Loucy (cell line): ENCODE measurements at regions not wholly inside any gene's neighbourhood (a gene's known extent, or its start where the extent isn't known, plus 50 kb on each side); places are given as distances from the start of the nearest gene placed in this dataset.

Experiments
- CTCF ChIP-seq: fragments of 200-600 bp; sonication (generic); conservative IDR thresholded peaks from 2 replicates; pipeline ENCODE4 v1.5.1; 2014; ENCODE audit warnings: mild to moderate bottlenecking, antibody characterized with exemption, low read length
- EZH2phosphoT487 ChIP-seq: fragments of 200-600 bp; IDR thresholded peaks from 2 replicates; pipeline ENCODE4 v1.6.1; 2018; ENCODE audit warnings: antibody characterized with exemption, mild to moderate bottlenecking, moderate library complexity, borderline replicate concordance

GRCh38 chr5:32526810-32527209 is 58.5 kb upstream of the SUB1 start:
- TF ChIP-seq CTCF = no peak
- no peak for TF ChIP-seq EZH2phosphoT487
